Thoracic aorta (tissue), 2 donors: ENCODE measurements at regions not wholly inside any gene's neighbourhood (a gene's known extent, or its start where the extent isn't known, plus 50 kb on each side); places are given as distances from the start of the nearest gene placed in this dataset.

Experiments used
- ATAC-seq: fragments of 150-250 bp; one replicate; pipeline ENCODE4 v1.8.0; 2017; ENCODE audit warnings: low read depth; ENCODE audit not compliant: insufficient number of reproducible peaks, low FRiP score
- DNase-seq: peaks from one replicate; pipeline ENCODE4 v3.0.0-alpha.2; 2020; ENCODE audit warnings: low spot score
- H3K27ac ChIP-seq, 2 donors: fragments of 200-600 bp; sonication (generic); 1 replicate in 1 of 2; 2 replicates in 1 of 2; pipeline ENCODE4 v1.5.1; 2016; ENCODE audit warnings: mild to moderate bottlenecking in 2 of 2, moderate library complexity in 2 of 2
- H3K27me3 ChIP-seq: fragments of 200-600 bp; sonication (generic); replicated peaks from 2 replicates; pipeline ENCODE4 v1.6.0; 2016; ENCODE audit warnings: mild to moderate bottlenecking; ENCODE audit not compliant: insufficient read depth
- H3K36me3 ChIP-seq: fragments of 200-600 bp; sonication (generic); one replicate; pipeline ENCODE4 v1.5.1; 2016
- H3K4me1 ChIP-seq, 2 donors: fragments of 200-600 bp; sonication (generic); 1 replicate in 1 of 2; 2 replicates in 1 of 2; pipeline versions ENCODE4 v1.5.1 to v1.6.0; 2016; ENCODE audit warnings: low read depth in 2 of 2, mild to moderate bottlenecking in 1 of 2; ENCODE audit not compliant: control insufficient read depth in 1 of 2
- H3K4me3 ChIP-seq: fragments of 200-600 bp; sonication (generic); 2 replicates; pipeline ENCODE4 v1.5.1; 2016; ENCODE audit warnings: mild to moderate bottlenecking
- H3K9me3 ChIP-seq: fragments of 200-600 bp; sonication (generic); 2 replicates; pipeline ENCODE4 v1.5.1; 2016
- CTCF ChIP-seq: fragments of 200-600 bp; sonication (generic); IDR thresholded peaks from one replicate; pipeline ENCODE4 v1.5.1; 2019; ENCODE audit warnings: antibody characterized with exemption

- no peaks in the 10 kb centered on the region for H3K9me3 ChIP-seq
- H3K4me3 ChIP-seq: no peak overlapping the region
- H3K27me3 ChIP-seq: no peaks in the 10 kb centered on the region
- ATAC-seq: no peak
- H3K36me3 ChIP-seq: no peaks in the 10 kb centered on the region
- H3K27ac ChIP-seq: no peak overlapping the region
- DNase-seq: no peak
- TF ChIP-seq CTCF: no peak
- H3K4me1 ChIP-seq: peaks cover 7 to 20% of the 10 kb centered on the region in 2 donors
Observed at GRCh38 chr7:15838265-15838664, 151.8 kb upstream of the MEOX2 start.

GRCh38 chr7:15837306-15837950, 150.9 kb upstream of the MEOX2 start:
- no peaks in the 10 kb centered on the region for H3K9me3 ChIP-seq
- no peak for DNase-seq
- TF ChIP-seq CTCF: no peak
- ATAC-seq: no peak
- H3K27ac ChIP-seq: no peak overlapping the region
- no peaks in the 10 kb centered on the region for H3K36me3 ChIP-seq
- no peaks in the 10 kb centered on the region for H3K27me3 ChIP-seq
- H3K4me3 ChIP-seq: no peak overlapping the region
- peaks cover 7 to 26% of the 10 kb centered on the region in 2 donors for H3K4me1 ChIP-seq

- ATAC-seq: no peak
- H3K4me3 ChIP-seq: no peak overlapping the region
- no peak overlapping the region for H3K27ac ChIP-seq
- H3K27me3 ChIP-seq: no peaks in the 10 kb centered on the region
- no peaks in the 10 kb centered on the region for H3K9me3 ChIP-seq
- H3K36me3 ChIP-seq: no peaks in the 10 kb centered on the region
- DNase-seq: no peak
- peaks cover 7 to 26% of the 10 kb centered on the region in 2 donors for H3K4me1 ChIP-seq
- TF ChIP-seq CTCF: no peak
Observed at GRCh38 chr7:15836651-15837050, 150.2 kb upstream of the MEOX2 start.

GRCh38 chr7:15836041-15836440, 149.6 kb upstream of the MEOX2 start:
- H3K4me1 ChIP-seq: peaks cover 7 to 26% of the 10 kb centered on the region in 2 donors
- DNase-seq (no peak), ATAC-seq (no peak)
- no peaks in the 10 kb centered on the region for H3K36me3 ChIP-seq
- no peak overlapping the region for H3K27ac ChIP-seq
- TF ChIP-seq CTCF: no peak
- H3K4me3 ChIP-seq: no peak overlapping the region
- no peaks in the 10 kb centered on the region for H3K9me3 ChIP-seq
- H3K27me3 ChIP-seq: no peaks in the 10 kb centered on the region

GRCh38 chr7:15834446-15834845, 148.0 kb upstream of the MEOX2 start:
- H3K36me3 ChIP-seq: no peaks in the 10 kb centered on the region
- ATAC-seq: no peak
- H3K27me3 ChIP-seq: no peaks in the 10 kb centered on the region
- peaks cover 7 to 24% of the 10 kb centered on the region in 2 donors for H3K4me1 ChIP-seq
- H3K9me3 ChIP-seq: no peaks in the 10 kb centered on the region
- H3K27ac ChIP-seq: no peak overlapping the region
- no peak overlapping the region for H3K4me3 ChIP-seq
- DNase-seq: no peak
- no peak for TF ChIP-seq CTCF
